ENCODE measurements at regions not wholly inside any gene's neighbourhood (a gene's known extent, or its start where the extent isn't known, plus 50 kb on each side); places are given as distances from the start of the nearest gene placed in this dataset.

- TF ChIP-seq CTCF (IDR thresholded peaks at IDR 0.05) (no peak), POLR2A (IDR thresholded peaks at IDR 0.05) (no peak)
Observed at GRCh38 chr16:64096689-64097088, 1025.2 kb downstream of the CDH11 start.
